ENCODE measurements at regions not wholly inside any gene's neighbourhood (a gene's known extent, or its start where the extent isn't known, plus 50 kb on each side); places are given as distances from the start of the nearest gene placed in this dataset.

GRCh38 chr2:175251425-175252041, 70.0 kb upstream of the ATP5MC3 start:
- TF ChIP-seq EZH2 (IDR thresholded peaks at IDR 0.05; ENCODE audit: borderline replicate concordance, low read length) (no peak), CTCF (IDR thresholded peaks at IDR 0.05; ENCODE audit: low read length) (peak; percentile 74)
- Histone ChIP-seq H3K36me3 (ENCODE audit: insufficient read depth, low read length) (no peaks in the 10 kb centered on the region), H3K4me1 (ENCODE audit: insufficient read depth, low read length, severe bottlenecking) (no peaks in the 10 kb centered on the region), H3K79me2 (ENCODE audit: insufficient read depth, low read length) (no peaks in the 10 kb centered on the region), H2AFZ (ENCODE audit: low read length) (no peak overlapping the region), H3K4me2 (ENCODE audit: low read length) (no peak overlapping the region), H3K4me3 (ENCODE audit: low read depth, low read length, poor library complexity, severe bottlenecking) (no peak overlapping the region), H3K9me2 (ENCODE audit: low read depth, low read length) (no peaks in the 10 kb centered on the region), H3K27me3 (ENCODE audit: insufficient read depth, low read length) (no peaks in the 10 kb centered on the region), H3F3A (ENCODE audit: insufficient read depth, low read length) (no peaks in the 10 kb centered on the region), H3K9me3 (ENCODE audit: low read length) (no peaks in the 10 kb centered on the region), H3K27ac (ENCODE audit: low read depth, low read length, poor library complexity, severe bottlenecking) (no peak overlapping the region), H4K20me1 (ENCODE audit: insufficient read depth, low read length) (no peaks in the 10 kb centered on the region), H3K9ac (ENCODE audit: low read length) (no peak overlapping the region)

- no peak overlapping the region for H2AFZ ChIP-seq (ENCODE audit: low read length)
- no peak overlapping the region for H3K27ac ChIP-seq (ENCODE audit: low read depth, low read length, poor library complexity, severe bottlenecking)
- no peak overlapping the region for H3K9ac ChIP-seq (ENCODE audit: low read length)
- no peak for TF ChIP-seq CTCF (IDR thresholded peaks at IDR 0.05; ENCODE audit: low read length)
- H3K4me1 ChIP-seq (ENCODE audit: insufficient read depth, low read length, severe bottlenecking) = no peaks in the 10 kb centered on the region
- no peaks in the 10 kb centered on the region for H3K9me3 ChIP-seq (ENCODE audit: low read length)
- H3K4me2 ChIP-seq (ENCODE audit: low read length) = no peak overlapping the region
- H3K9me2 ChIP-seq (ENCODE audit: low read depth, low read length) = no peaks in the 10 kb centered on the region
- H3F3A ChIP-seq (ENCODE audit: insufficient read depth, low read length) = no peaks in the 10 kb centered on the region
- H3K4me3 ChIP-seq (ENCODE audit: low read depth, low read length, poor library complexity, severe bottlenecking) = no peak overlapping the region
- H3K27me3 ChIP-seq (ENCODE audit: insufficient read depth, low read length) = no peaks in the 10 kb centered on the region
- no peaks in the 10 kb centered on the region for H3K79me2 ChIP-seq (ENCODE audit: insufficient read depth, low read length)
- H3K36me3 ChIP-seq (ENCODE audit: insufficient read depth, low read length) = no peaks in the 10 kb centered on the region
- H4K20me1 ChIP-seq (ENCODE audit: insufficient read depth, low read length) = no peaks in the 10 kb centered on the region
Measured at GRCh38 chr2:175247159-175247558, 65.6 kb upstream of the ATP5MC3 start.

- no peaks in the 10 kb centered on the region for H3K9me3 ChIP-seq (ENCODE audit: low read length)
- no peak overlapping the region for H3K4me2 ChIP-seq (ENCODE audit: low read length)
Measured at GRCh38 chr2:175244697-175245096, 63.2 kb upstream of the ATP5MC3 start.

More at GRCh38 chr2:175244697-175245096, 63.2 kb upstream of the ATP5MC3 start:
- no peak overlapping the region for H3K9ac ChIP-seq (ENCODE audit: low read length)
- H3K9me2 ChIP-seq (ENCODE audit: low read depth, low read length) = no peaks in the 10 kb centered on the region
- H4K20me1 ChIP-seq (ENCODE audit: insufficient read depth, low read length) = no peaks in the 10 kb centered on the region
- no peaks in the 10 kb centered on the region for H3K36me3 ChIP-seq (ENCODE audit: insufficient read depth, low read length)
- no peak overlapping the region for H3K27ac ChIP-seq (ENCODE audit: low read depth, low read length, poor library complexity, severe bottlenecking)
- H3K27me3 ChIP-seq (ENCODE audit: insufficient read depth, low read length) = no peaks in the 10 kb centered on the region
- TF ChIP-seq EZH2 (IDR thresholded peaks at IDR 0.05; ENCODE audit: borderline replicate concordance, low read length) = no peak
- TF ChIP-seq CTCF (IDR thresholded peaks at IDR 0.05; ENCODE audit: low read length) = no peak
- H3K79me2 ChIP-seq (ENCODE audit: insufficient read depth, low read length) = no peaks in the 10 kb centered on the region
- H3K4me1 ChIP-seq (ENCODE audit: insufficient read depth, low read length, severe bottlenecking) = no peaks in the 10 kb centered on the region
- H3F3A ChIP-seq (ENCODE audit: insufficient read depth, low read length) = no peaks in the 10 kb centered on the region
- H2AFZ ChIP-seq (ENCODE audit: low read length) = no peak overlapping the region
- H3K4me3 ChIP-seq (ENCODE audit: low read depth, low read length, poor library complexity, severe bottlenecking) = no peak overlapping the region
